Left ventricle myocardium inferior (tissue), 1 donor: ENCODE measurements at regions not wholly inside any gene's neighbourhood (a gene's known extent, or its start where the extent isn't known, plus 50 kb on each side); places are given as distances from the start of the nearest gene placed in this dataset.
"Not testable (repeated sequence)": the region's sequence is repeated elsewhere in the genome, so short reads cannot be mapped to it uniquely, and the experiment has no call there.

Experiments used
- DNase-seq: peaks from one replicate; pipeline ENCODE4 v3.0.0-alpha.2; 2020
- H3K27ac ChIP-seq: fragments of 200-600 bp; replicated peaks from 2 replicates; pipeline ENCODE4 v1.8.0; 2021
- H3K27me3 ChIP-seq: fragments of 200-600 bp; 2 replicates; pipeline ENCODE4 v1.8.0; 2021; ENCODE audit warnings: low read depth
- H3K36me3 ChIP-seq: fragments of 200-600 bp; 2 replicates; pipeline ENCODE4 v1.8.0; 2021
- H3K4me1 ChIP-seq: fragments of 200-600 bp; 2 replicates; pipeline ENCODE4 v1.8.0; 2021
- H3K4me3 ChIP-seq: fragments of 200-600 bp; 2 replicates; pipeline ENCODE4 v1.8.0; 2021; ENCODE audit warnings: mild to moderate bottlenecking, moderate library complexity
- H3K9me3 ChIP-seq: fragments of 200-600 bp; replicated peaks from 2 replicates; pipeline ENCODE4 v1.8.0; 2021
- CTCF ChIP-seq: fragments of 200-600 bp; IDR thresholded peaks from 2 replicates; pipeline ENCODE4 v1.8.0; 2021; ENCODE audit warnings: antibody characterized with exemption, mild to moderate bottlenecking, borderline replicate concordance
- intact Hi-C: fragments of 100-400 bp; cut with micrococcal nuclease; formaldehyde crosslinking; loops from one replicate; pipeline ENCODE4 v1.11.0; 2022
- donor health status: DM: no; HTN: yes; CAD: no; lungs with severe emphysema.

GRCh38 chr4:111066887-111067286, 444.0 kb upstream of the PITX2 start:
- H3K36me3 ChIP-seq: no peaks in the 10 kb centered on the region
- H3K27me3 ChIP-seq: no peaks in the 10 kb centered on the region
- H3K9me3 ChIP-seq: peaks cover 2% of the 10 kb centered on the region
- intact Hi-C loops: no loop called here
- no peak for DNase-seq
- TF ChIP-seq CTCF: no peak
- no peak overlapping the region for H3K27ac ChIP-seq
- no peak overlapping the region for H3K4me3 ChIP-seq
- no peaks in the 10 kb centered on the region for H3K4me1 ChIP-seq

DNA sequence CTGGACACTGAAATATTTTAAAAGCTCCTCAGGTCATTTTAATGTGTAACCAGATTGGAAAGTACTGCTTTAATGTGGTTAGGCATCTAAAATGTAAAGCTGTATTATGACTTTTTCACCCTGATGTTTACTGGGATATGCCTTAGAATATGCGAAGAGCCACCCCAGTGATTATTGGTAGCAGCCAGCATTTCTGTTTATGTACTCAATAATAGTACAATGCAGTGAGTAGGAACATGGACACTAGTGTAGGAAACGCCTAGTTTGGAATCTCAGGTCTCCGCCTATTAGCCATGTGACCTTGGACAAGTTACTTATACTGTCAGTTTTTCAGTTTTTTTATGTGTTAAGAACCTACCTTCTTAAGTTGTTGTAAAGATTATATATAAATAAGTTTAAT, 446.0 kb upstream of the PITX2 start:
- peaks cover 20% of the 10 kb centered on the region for H3K9me3 ChIP-seq
- H3K4me3 ChIP-seq: no peak overlapping the region
- no peak for DNase-seq
- no peaks in the 10 kb centered on the region for H3K27me3 ChIP-seq
- no peak for TF ChIP-seq CTCF
- no peaks in the 10 kb centered on the region for H3K36me3 ChIP-seq
- H3K27ac ChIP-seq: no peak overlapping the region
- intact Hi-C loops: no loop called here
- no peaks in the 10 kb centered on the region for H3K4me1 ChIP-seq

DNA sequence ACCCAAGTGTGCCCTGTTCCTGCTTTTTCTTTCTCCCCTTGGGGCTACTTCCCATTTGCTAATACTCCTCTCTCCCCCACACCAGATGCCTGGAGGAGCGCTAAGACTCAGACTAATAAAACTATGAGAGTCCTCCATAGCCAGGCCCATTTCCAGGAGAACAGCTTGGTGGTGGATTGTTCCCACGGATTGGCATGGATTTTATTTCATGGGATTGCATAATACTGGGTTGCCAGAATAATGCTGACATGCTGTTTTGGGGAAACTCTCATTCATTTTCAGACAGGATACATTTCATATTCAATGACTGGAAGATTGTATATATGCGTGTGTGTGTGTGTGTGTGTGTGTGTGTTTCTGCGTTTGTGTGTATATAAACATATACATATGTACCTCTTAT, 447.5 kb upstream of the PITX2 start:
- H3K27me3 ChIP-seq: no peaks in the 10 kb centered on the region
- H3K4me3 ChIP-seq: no peak overlapping the region
- no peak for TF ChIP-seq CTCF
- H3K36me3 ChIP-seq: no peaks in the 10 kb centered on the region
- no peaks in the 10 kb centered on the region for H3K4me1 ChIP-seq
- intact Hi-C loops: no loop called here
- H3K27ac ChIP-seq: no peak overlapping the region
- DNase-seq: no peak
- H3K9me3 ChIP-seq: peaks cover 24% of the 10 kb centered on the region

- H3K36me3 ChIP-seq: no peaks in the 10 kb centered on the region
- H3K27ac ChIP-seq: no peak overlapping the region
- no peaks in the 10 kb centered on the region for H3K27me3 ChIP-seq
- TF ChIP-seq CTCF: no peak
- intact Hi-C loops: no loop called here
- no peak overlapping the region for H3K4me3 ChIP-seq
- DNase-seq: no peak
- H3K4me1 ChIP-seq: no peaks in the 10 kb centered on the region
- H3K9me3 ChIP-seq: peaks cover 50% of the 10 kb centered on the region
These were observed 451.7 kb upstream of the PITX2 start for GRCh38 chr4:111074523-111075114.

- H3K9me3 ChIP-seq: peaks cover 59% of the 10 kb centered on the region
- intact Hi-C loops: not testable (repeated sequence)
These were observed 453.4 kb upstream of the PITX2 start for GRCh38 chr4:111076299-111076698.

GRCh38 chr4:111108153-111108552, 485.3 kb upstream of the PITX2 start:
- H3K9me3 ChIP-seq: no peaks in the 10 kb centered on the region
- no peaks in the 10 kb centered on the region for H3K4me1 ChIP-seq
- no peak for DNase-seq
- H3K27ac ChIP-seq: no peak overlapping the region
- intact Hi-C loops: no loop called here
- no peak for TF ChIP-seq CTCF
- no peak overlapping the region for H3K4me3 ChIP-seq
- no peaks in the 10 kb centered on the region for H3K27me3 ChIP-seq
- no peaks in the 10 kb centered on the region for H3K36me3 ChIP-seq

More at GRCh38 chr4:111076299-111076698, 453.4 kb upstream of the PITX2 start:
- H3K27me3 ChIP-seq, H3K36me3 ChIP-seq, H3K4me1 ChIP-seq, H3K27ac ChIP-seq, DNase-seq, H3K4me3 ChIP-seq: not testable (repeated sequence)
